ENCODE measurements at regions not wholly inside any gene's neighbourhood (a gene's known extent, or its start where the extent isn't known, plus 50 kb on each side); places are given as distances from the start of the nearest gene placed in this dataset.

DNA sequence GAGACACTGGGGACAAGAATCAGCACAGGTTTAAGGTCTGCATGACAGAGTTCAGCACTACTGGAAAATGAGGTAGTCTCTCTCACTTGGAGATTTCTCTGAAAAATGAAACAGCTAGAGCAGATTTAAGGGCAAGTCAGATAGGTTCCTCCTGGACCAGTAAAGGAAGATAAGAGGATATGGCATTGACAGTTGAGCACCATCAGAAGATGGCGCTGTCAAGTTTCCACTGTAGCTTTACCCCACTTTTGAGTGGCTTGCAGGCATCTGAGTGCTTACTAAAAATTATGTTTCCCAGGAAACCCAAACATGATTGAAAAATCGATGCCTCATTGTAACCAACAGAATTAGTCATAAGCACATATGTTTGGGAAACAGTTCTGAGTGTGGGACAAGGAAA, 407.2 kb upstream of the UBE2E2 start:
- Histone ChIP-seq H3K9me3 (no peaks in the 10 kb centered on the region), H3K4me2 (no peak overlapping the region), H3K27ac (ENCODE audit: low read depth in 2 of 2, low read length in 1 of 2) (no peak overlapping the region), H4K20me1 (ENCODE audit: insufficient read depth) (no peaks in the 10 kb centered on the region), H3K36me3 (replicated peaks in 1 of 2; ENCODE audit: control insufficient read depth in 1 of 2, insufficient read depth in 2 of 2, low read length in 1 of 2) (no peaks in the 10 kb centered on the region), H3K79me2 (ENCODE audit: insufficient read depth) (no peaks in the 10 kb centered on the region), H3K4me3 (ENCODE audit: low read depth in 2 of 2, low read length in 1 of 2) (no peak overlapping the region), H2AFZ (ENCODE audit: low read depth) (no peak overlapping the region), H3F3A (replicated peaks; ENCODE audit: insufficient read depth) (no peaks in the 10 kb centered on the region), H3K27me3 (ENCODE audit: insufficient read depth) (no peaks in the 10 kb centered on the region), H3K4me1 (ENCODE audit: control insufficient read depth in 1 of 2, insufficient read depth in 2 of 2, low read depth in 1 of 2, low read length in 1 of 2) (no peaks in the 10 kb centered on the region), H3K9ac (no peak overlapping the region), H3K9me2 (no peaks in the 10 kb centered on the region)
- no peak for DNase-seq
- 25% methylated on average over 2 of the region's 2 CpGs for WGBS (ENCODE audit: low lambda C conversion rate)
- POLR2A ChIA-PET: no interaction called here
- CTCF ChIA-PET: no interaction called here
- TF ChIP-seq CHD2 (IDR thresholded peaks at IDR 0.05; ENCODE audit: low read length, partially characterized antibody) (no peak), TCF12 (IDR thresholded peaks at IDR 0.05) (no peak), SIN3A (IDR thresholded peaks at IDR 0.05; ENCODE audit: borderline replicate concordance, low read depth, low read length) (no peak), JUND (IDR thresholded peaks at IDR 0.05) (no peak), IRF3 (IDR thresholded peaks at IDR 0.05; ENCODE audit: low read depth, low read length) (no peak), MEF2A (IDR thresholded peaks at IDR 0.05; ENCODE audit: borderline replicate concordance, low read depth) (no peak), SMC3 (IDR thresholded peaks at IDR 0.05; ENCODE audit: low read depth, low read length) (no peak), RXRA (IDR thresholded peaks at IDR 0.05; ENCODE audit: borderline replicate concordance, low read depth) (no peak)
- TF ChIP-seq, protein P1, sequence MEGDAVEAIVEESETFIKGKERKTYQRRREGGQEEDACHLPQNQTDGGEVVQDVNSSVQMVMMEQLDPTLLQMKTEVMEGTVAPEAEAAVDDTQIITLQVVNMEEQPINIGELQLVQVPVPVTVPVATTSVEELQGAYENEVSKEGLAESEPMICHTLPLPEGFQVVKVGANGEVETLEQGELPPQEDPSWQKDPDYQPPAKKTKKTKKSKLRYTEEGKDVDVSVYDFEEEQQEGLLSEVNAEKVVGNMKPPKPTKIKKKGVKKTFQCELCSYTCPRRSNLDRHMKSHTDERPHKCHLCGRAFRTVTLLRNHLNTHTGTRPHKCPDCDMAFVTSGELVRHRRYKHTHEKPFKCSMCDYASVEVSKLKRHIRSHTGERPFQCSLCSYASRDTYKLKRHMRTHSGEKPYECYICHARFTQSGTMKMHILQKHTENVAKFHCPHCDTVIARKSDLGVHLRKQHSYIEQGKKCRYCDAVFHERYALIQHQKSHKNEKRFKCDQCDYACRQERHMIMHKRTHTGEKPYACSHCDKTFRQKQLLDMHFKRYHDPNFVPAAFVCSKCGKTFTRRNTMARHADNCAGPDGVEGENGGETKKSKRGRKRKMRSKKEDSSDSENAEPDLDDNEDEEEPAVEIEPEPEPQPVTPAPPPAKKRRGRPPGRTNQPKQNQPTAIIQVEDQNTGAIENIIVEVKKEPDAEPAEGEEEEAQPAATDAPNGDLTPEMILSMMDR (IDR thresholded peaks at IDR 0.05): no peak

DNA sequence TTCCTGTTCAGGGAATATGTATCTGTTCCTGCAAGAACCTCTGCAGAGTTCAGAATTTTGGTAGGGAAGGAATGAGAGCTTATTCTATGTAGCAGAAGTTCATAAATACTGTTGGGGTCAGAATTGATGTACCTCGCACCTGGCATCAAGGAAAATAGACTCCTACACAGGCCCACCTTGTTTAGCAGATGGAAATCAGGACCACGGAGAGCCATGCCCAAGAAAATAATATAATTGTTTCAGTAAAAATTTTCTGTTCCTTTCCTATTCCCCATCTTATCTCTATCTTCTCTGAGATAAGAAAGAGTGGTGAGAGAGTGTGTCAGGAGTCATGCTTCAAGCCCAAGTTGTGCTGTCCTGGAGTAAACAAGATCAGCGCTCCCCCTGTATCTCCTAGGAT, 404.7 kb upstream of the UBE2E2 start:
- no peak overlapping the region for H3K4me3 ChIP-seq (ENCODE audit: low read depth in 2 of 2, low read length in 1 of 2)
- no peak overlapping the region for H3K4me2 ChIP-seq
- no peaks in the 10 kb centered on the region for H3K4me1 ChIP-seq (ENCODE audit: control insufficient read depth in 1 of 2, insufficient read depth in 2 of 2, low read depth in 1 of 2, low read length in 1 of 2)
- no peaks in the 10 kb centered on the region for H3K27me3 ChIP-seq (ENCODE audit: insufficient read depth)
- no peaks in the 10 kb centered on the region for H3K9me3 ChIP-seq
- no peaks in the 10 kb centered on the region for H3K36me3 ChIP-seq (replicated peaks in 1 of 2; ENCODE audit: control insufficient read depth in 1 of 2, insufficient read depth in 2 of 2, low read length in 1 of 2)
- no peaks in the 10 kb centered on the region for H3K9me2 ChIP-seq
- DNase-seq: no peak
- 27% methylated on average over 3 of the region's 3 CpGs for WGBS (ENCODE audit: low lambda C conversion rate)
- no peaks in the 10 kb centered on the region for H3F3A ChIP-seq (replicated peaks; ENCODE audit: insufficient read depth)
- CTCF ChIA-PET: no interaction called here
- POLR2A ChIA-PET: no interaction called here
- no peak overlapping the region for H2AFZ ChIP-seq (ENCODE audit: low read depth)
- no peaks in the 10 kb centered on the region for H4K20me1 ChIP-seq (ENCODE audit: insufficient read depth)
- no peaks in the 10 kb centered on the region for H3K79me2 ChIP-seq (ENCODE audit: insufficient read depth)
- no peak overlapping the region for H3K9ac ChIP-seq
- no peak overlapping the region for H3K27ac ChIP-seq (ENCODE audit: low read depth in 2 of 2, low read length in 1 of 2)
- no peak for TF ChIP-seq USF1 (IDR thresholded peaks at IDR 0.05; ENCODE audit: borderline replicate concordance, low read depth)
- no peak for TF ChIP-seq RFX5 (IDR thresholded peaks at IDR 0.05; ENCODE audit: low read length)
- no peak for TF ChIP-seq RAD21 (IDR thresholded peaks at IDR 0.05; ENCODE audit: low read length)
- TF ChIP-seq EP300 (IDR thresholded peaks at IDR 0.05; ENCODE audit: borderline replicate concordance in 1 of 2, low read depth in 1 of 2, low read length in 1 of 2): no peak
- TF ChIP-seq FOXM1 (IDR thresholded peaks at IDR 0.05; ENCODE audit: low read depth): no peak
- no peak for TF ChIP-seq YY1 (IDR thresholded peaks at IDR 0.05; ENCODE audit: low read depth)
- no peak for TF ChIP-seq IRF3 (IDR thresholded peaks at IDR 0.05; ENCODE audit: low read depth, low read length)
- no peak for TF ChIP-seq GATA2 (CRISPR knock-in tag; IDR thresholded peaks at IDR 0.05)
- TF ChIP-seq, protein P2, sequence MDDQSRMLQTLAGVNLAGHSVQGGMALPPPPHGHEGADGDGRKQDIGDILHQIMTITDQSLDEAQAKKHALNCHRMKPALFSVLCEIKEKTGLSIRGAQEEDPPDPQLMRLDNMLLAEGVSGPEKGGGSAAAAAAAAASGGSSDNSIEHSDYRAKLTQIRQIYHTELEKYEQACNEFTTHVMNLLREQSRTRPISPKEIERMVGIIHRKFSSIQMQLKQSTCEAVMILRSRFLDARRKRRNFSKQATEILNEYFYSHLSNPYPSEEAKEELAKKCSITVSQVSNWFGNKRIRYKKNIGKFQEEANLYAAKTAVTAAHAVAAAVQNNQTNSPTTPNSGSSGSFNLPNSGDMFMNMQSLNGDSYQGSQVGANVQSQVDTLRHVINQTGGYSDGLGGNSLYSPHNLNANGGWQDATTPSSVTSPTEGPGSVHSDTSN (IDR thresholded peaks at IDR 0.05): no peak
- TF ChIP-seq JUND (IDR thresholded peaks at IDR 0.05): no peak
- TF ChIP-seq, protein P1 (IDR thresholded peaks at IDR 0.05): no peak
- no peak for TF ChIP-seq MAX (IDR thresholded peaks at IDR 0.05; ENCODE audit: low read depth)
- TF ChIP-seq RCOR1 (IDR thresholded peaks at IDR 0.05; ENCODE audit: low read length): no peak
- TF ChIP-seq, protein P3, sequence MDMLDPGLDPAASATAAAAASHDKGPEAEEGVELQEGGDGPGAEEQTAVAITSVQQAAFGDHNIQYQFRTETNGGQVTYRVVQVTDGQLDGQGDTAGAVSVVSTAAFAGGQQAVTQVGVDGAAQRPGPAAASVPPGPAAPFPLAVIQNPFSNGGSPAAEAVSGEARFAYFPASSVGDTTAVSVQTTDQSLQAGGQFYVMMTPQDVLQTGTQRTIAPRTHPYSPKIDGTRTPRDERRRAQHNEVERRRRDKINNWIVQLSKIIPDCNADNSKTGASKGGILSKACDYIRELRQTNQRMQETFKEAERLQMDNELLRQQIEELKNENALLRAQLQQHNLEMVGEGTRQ (IDR thresholded peaks at IDR 0.05; ENCODE audit: borderline replicate concordance, low read depth, low read length): no peak

Measured in SK-N-SH (cell line).